ENCODE measurements at regions not wholly inside any gene's neighbourhood (a gene's known extent, or its start where the extent isn't known, plus 50 kb on each side); places are given as distances from the start of the nearest gene placed in this dataset.

DNA sequence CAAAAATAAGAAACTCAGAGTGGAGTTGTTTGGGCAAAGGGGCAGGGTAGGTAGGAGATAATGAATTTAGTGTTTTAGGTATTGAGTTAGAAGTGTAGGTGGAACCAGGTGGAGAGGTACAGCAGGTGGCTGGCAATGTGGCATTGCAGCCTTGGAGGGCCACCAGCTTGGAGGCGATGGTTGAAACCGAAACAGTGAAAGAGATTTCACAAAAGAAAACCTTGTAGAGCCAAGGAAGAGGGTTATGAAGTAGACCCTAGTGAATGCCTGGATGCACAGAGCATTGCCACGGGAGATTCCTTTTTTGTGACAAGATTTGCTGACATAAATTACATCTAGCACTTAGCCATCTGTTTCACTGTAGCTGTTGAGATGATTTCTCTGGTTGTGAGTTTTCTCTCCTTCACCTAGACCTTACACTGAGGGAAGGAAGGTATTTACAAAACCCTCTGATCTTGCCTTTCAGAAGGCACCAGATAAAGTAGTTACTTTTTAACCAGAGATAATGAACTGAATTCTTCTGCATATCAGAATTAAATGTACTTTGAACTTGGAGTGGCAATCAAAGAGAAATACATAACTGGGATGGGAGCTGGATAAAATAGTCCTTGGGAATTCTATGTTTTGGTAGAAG lies 104.1 kb upstream of the CASK start:
- no peak for TF ChIP-seq CTCF (IDR thresholded peaks at IDR 0.05; ENCODE audit: low read depth, low read length)
- no peak overlapping the region for H3K4me3 ChIP-seq (replicated peaks in 1 of 2; ENCODE audit: low read depth in 2 of 2, low read length in 2 of 2)
- no peak for DNase-seq (ENCODE audit: low read depth in 2 of 2)

DNA sequence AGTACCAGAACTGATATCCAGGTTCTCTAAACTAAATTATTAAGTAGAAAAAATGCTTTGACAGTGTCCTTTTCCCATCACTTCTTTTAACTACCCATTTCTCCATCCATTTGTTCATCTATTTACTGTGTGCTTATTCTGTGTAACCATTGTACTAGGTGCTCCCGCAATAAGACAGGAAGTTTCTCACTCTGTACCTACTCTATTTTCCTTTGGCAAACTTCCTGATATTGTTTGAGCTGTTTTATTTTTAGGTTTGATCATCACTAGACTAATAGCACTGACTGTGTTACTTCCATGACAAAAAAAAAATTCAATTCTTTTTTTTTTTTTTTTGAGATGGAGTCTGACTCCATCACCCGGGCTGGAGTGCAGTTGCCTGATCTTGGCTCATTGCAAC lies 102.5 kb upstream of the CASK start:
- no peak overlapping the region for H3K4me3 ChIP-seq (replicated peaks in 1 of 2; ENCODE audit: low read depth in 2 of 2, low read length in 2 of 2)
- DNase-seq (ENCODE audit: low read depth in 2 of 2), result peak in 1 of 2 donors; percentile 3
- TF ChIP-seq CTCF (IDR thresholded peaks at IDR 0.05; ENCODE audit: low read depth, low read length), result no peak

- DNase-seq (ENCODE audit: low read depth in 2 of 2), result no peak
- no peak for TF ChIP-seq CTCF (IDR thresholded peaks at IDR 0.05; ENCODE audit: low read depth, low read length)
- no peak overlapping the region for H3K4me3 ChIP-seq (replicated peaks in 1 of 2; ENCODE audit: low read depth in 2 of 2, low read length in 2 of 2)
Observed at GRCh38 chrX:42023122-42023521, 99.8 kb upstream of the CASK start.

DNA sequence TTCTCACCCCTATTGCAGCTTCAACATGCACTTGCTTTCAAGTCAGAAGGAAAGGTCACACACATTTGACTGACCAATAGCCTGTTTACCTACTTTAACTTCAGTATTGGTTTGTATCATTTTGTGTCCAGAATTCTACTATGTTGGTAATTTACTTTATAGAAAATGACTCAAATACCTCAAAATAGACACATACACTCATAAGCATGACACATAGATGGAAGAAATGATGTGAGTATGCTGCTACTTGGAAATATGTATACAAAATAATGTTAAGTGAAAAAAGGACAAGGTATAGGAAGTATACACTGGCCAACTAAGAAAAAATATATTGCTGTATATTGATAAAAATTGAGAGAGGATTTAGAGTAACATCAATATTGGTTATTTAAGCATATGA lies 98.8 kb upstream of the CASK start:
- no peak for TF ChIP-seq CTCF (IDR thresholded peaks at IDR 0.05; ENCODE audit: low read depth, low read length)
- no peak overlapping the region for H3K4me3 ChIP-seq (replicated peaks in 1 of 2; ENCODE audit: low read depth in 2 of 2, low read length in 2 of 2)
- no peak for DNase-seq (ENCODE audit: low read depth in 2 of 2)

- no peak for DNase-seq (ENCODE audit: low read depth in 2 of 2)
- no peak overlapping the region for H3K4me3 ChIP-seq (replicated peaks in 1 of 2; ENCODE audit: low read depth in 2 of 2, low read length in 2 of 2)
- TF ChIP-seq CTCF (IDR thresholded peaks at IDR 0.05; ENCODE audit: low read depth, low read length), result no peak
Observed at GRCh38 chrX:42021058-42021457, 97.7 kb upstream of the CASK start.

- TF ChIP-seq CTCF (IDR thresholded peaks at IDR 0.05; ENCODE audit: low read depth, low read length), result no peak
- DNase-seq (ENCODE audit: low read depth in 2 of 2), result no peak
- H3K4me3 ChIP-seq (replicated peaks in 1 of 2; ENCODE audit: low read depth in 2 of 2, low read length in 2 of 2), result no peak overlapping the region
Observed at GRCh38 chrX:42020225-42020624, 96.9 kb upstream of the CASK start.

DNA sequence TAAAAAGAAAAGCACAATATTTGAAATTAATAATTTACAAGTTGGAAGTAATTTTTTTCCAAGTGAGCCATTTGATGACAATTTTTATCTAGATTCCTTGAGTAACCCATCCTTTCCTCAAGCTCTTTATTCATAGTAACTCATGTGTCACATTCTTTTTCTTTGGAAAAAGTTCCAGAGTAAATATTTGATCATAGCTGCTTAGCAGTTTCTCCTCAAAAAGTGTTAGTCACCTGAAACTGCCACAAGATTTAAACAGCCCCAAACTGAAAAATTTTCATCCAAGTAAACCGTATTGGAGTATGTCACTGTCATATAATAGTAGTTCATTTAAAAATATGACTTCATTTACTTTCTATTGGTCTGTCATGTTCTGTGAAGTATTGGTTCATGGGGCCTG lies 94.6 kb upstream of the CASK start:
- no peak for TF ChIP-seq CTCF (IDR thresholded peaks at IDR 0.05; ENCODE audit: low read depth, low read length)
- no peak for DNase-seq (ENCODE audit: low read depth in 2 of 2)
- no peak overlapping the region for H3K4me3 ChIP-seq (replicated peaks in 1 of 2; ENCODE audit: low read depth in 2 of 2, low read length in 2 of 2)
